HS-27A (cell line): ENCODE measurements at regions not wholly inside any gene's neighbourhood (a gene's known extent, or its start where the extent isn't known, plus 50 kb on each side); places are given as distances from the start of the nearest gene placed in this dataset.
"Not testable (repeated sequence)": the region's sequence is repeated elsewhere in the genome, so short reads cannot be mapped to it uniquely, and the experiment has no call there.

Experiments used
- DNase-seq: peaks from one replicate; pipeline ENCODE4 v3.0.0-alpha.2; 2012; ENCODE audit warnings: low read depth, missing footprints

GRCh38 chr13:76659074-76659473, 227.1 kb downstream of the KCTD12 start:
- not testable (repeated sequence) for DNase-seq

GRCh38 chr13:76656500-76656899, 229.7 kb downstream of the KCTD12 start:
- DNase-seq: no peak

- no peak for DNase-seq
Observed at GRCh38 chr13:76656056-76656455, 230.1 kb downstream of the KCTD12 start.

- no peak for DNase-seq
Observed at GRCh38 chr13:76654263-76654662, 231.9 kb downstream of the KCTD12 start.

- DNase-seq: no peak
Observed at GRCh38 chr13:76651286-76651685, 234.9 kb downstream of the KCTD12 start.

- no peak for DNase-seq
Observed at GRCh38 chr13:76647550-76647949, 238.7 kb downstream of the KCTD12 start.

GRCh38 chr13:76646946-76647345, 239.3 kb downstream of the KCTD12 start:
- DNase-seq: no peak

- DNase-seq: no peak
Observed at GRCh38 chr13:76645632-76646031, 240.6 kb downstream of the KCTD12 start.

- no peak for DNase-seq
Observed at GRCh38 chr13:76644906-76645305, 241.3 kb downstream of the KCTD12 start.

- no peak for DNase-seq
Observed at GRCh38 chr13:76643596-76643995, 242.6 kb downstream of the KCTD12 start.

- no peak for DNase-seq
Observed at GRCh38 chr13:76641056-76641455, 245.1 kb downstream of the KCTD12 start.

- DNase-seq: no peak
Observed at GRCh38 chr13:76638882-76639281, 247.3 kb downstream of the KCTD12 start.

- no peak for DNase-seq
Observed at GRCh38 chr13:76638181-76638580, 248.0 kb downstream of the KCTD12 start.

- DNase-seq: no peak
Observed at GRCh38 chr13:76637641-76638141, 248.5 kb downstream of the KCTD12 start.

- no peak for DNase-seq
Observed at GRCh38 chr13:76636829-76637228, 249.4 kb downstream of the KCTD12 start.

GRCh38 chr13:76635232-76636230, 250.7 kb downstream of the KCTD12 start:
- DNase-seq: no peak

GRCh38 chr13:76634431-76635191, 251.6 kb downstream of the KCTD12 start:
- no peak for DNase-seq

GRCh38 chr13:76632401-76633044, 253.7 kb downstream of the KCTD12 start:
- no peak for DNase-seq

- no peak for DNase-seq
Observed at GRCh38 chr13:76630629-76631230, 255.5 kb downstream of the KCTD12 start.

GRCh38 chr13:76622315-76623040, 263.7 kb downstream of the KCTD12 start:
- no peak for DNase-seq

- no peak for DNase-seq
Observed at GRCh38 chr13:76621705-76622104, 264.5 kb downstream of the KCTD12 start.
